GM23338 (cell line): ENCODE measurements at regions not wholly inside any gene's neighbourhood (a gene's known extent, or its start where the extent isn't known, plus 50 kb on each side); places are given as distances from the start of the nearest gene placed in this dataset.

ENCODE experiments used
- ATAC-seq: fragments of 200-7000 bp; cut with Tn5 transposase; 3 replicates; pipeline ENCODE4 v1.9.1; 2020
- DNase-seq: peaks from one replicate; pipeline ENCODE4 v3.0.0-alpha.2; 2015; ENCODE audit warnings: low spot score
- H2AFZ ChIP-seq: fragments of 200-600 bp; sonication (generic); 2 replicates; pipeline ENCODE4 v1.8.0; 2016; ENCODE audit warnings: antibody characterized with exemption, mild to moderate bottlenecking, moderate library complexity
- H3F3A ChIP-seq: fragments of 200-600 bp; sonication (generic); replicated peaks from 2 replicates; pipeline ENCODE4 v1.8.0; 2017; ENCODE audit warnings: antibody characterized with exemption, mixed run types, low read depth
- H3K27ac ChIP-seq: fragments of 200-600 bp; sonication (generic); 2 replicates; pipeline ENCODE4 v1.6.1; 2016; ENCODE audit warnings: low read depth
- H3K27me3 ChIP-seq: fragments of 200-600 bp; sonication (generic); 2 replicates; pipeline ENCODE4 v1.8.0; 2016; ENCODE audit warnings: mild to moderate bottlenecking, mixed run types, moderate library complexity; ENCODE audit not compliant: insufficient read depth
- H3K36me3 ChIP-seq: fragments of 200-600 bp; sonication (generic); 2 replicates; pipeline ENCODE4 v1.8.0; 2016; ENCODE audit warnings: mild to moderate bottlenecking; ENCODE audit not compliant: insufficient read depth
- H3K4me1 ChIP-seq: fragments of 200-600 bp; sonication (generic); 2 replicates; pipeline ENCODE4 v1.8.0; 2016; ENCODE audit warnings: mild to moderate bottlenecking, moderate library complexity; ENCODE audit not compliant: insufficient read depth
- H3K4me2 ChIP-seq: fragments of 200-600 bp; sonication (generic); 2 replicates; pipeline ENCODE4 v1.7.1; 2017; ENCODE audit warnings: mixed run types
- H3K4me3 ChIP-seq: fragments of 200-600 bp; sonication (generic); 2 replicates; pipeline ENCODE4 v1.6.1; 2016; ENCODE audit warnings: mixed run types
- H3K79me2 ChIP-seq: fragments of 200-600 bp; sonication (generic); replicated peaks from 2 replicates; pipeline ENCODE4 v1.8.0; 2017; ENCODE audit warnings: mild to moderate bottlenecking; ENCODE audit not compliant: insufficient read depth
- H3K9me2 ChIP-seq: fragments of 200-600 bp; sonication (generic); 2 replicates; pipeline ENCODE4 v1.8.0; 2017; ENCODE audit not compliant: insufficient read depth
- H4K20me1 ChIP-seq: fragments of 200-600 bp; sonication (generic); replicated peaks from 2 replicates; pipeline ENCODE4 v1.8.0; 2017; ENCODE audit warnings: mild to moderate bottlenecking; ENCODE audit not compliant: insufficient read depth
- H3K27ac Mint-ChIP-seq: 2 replicates; pipeline ENCODE4 v1.8.0; 2020; ENCODE audit warnings: inconsistent platforms, mild to moderate bottlenecking, moderate library complexity, mixed read lengths
- H3K27me3 Mint-ChIP-seq: 3 replicates; pipeline ENCODE4 v1.8.0; 2022; ENCODE audit warnings: low read depth, mild to moderate bottlenecking, moderate library complexity, mixed read lengths, inconsistent platforms; ENCODE audit not compliant: insufficient read depth, poor library complexity
- H3K36me3 Mint-ChIP-seq: 3 replicates; pipeline ENCODE4 v1.8.0; 2021; ENCODE audit warnings: low read depth, mild to moderate bottlenecking, inconsistent platforms, moderate library complexity, mixed read lengths
- H3K4me1 Mint-ChIP-seq: 3 replicates; pipeline ENCODE4 v1.8.0; 2020; ENCODE audit warnings: mild to moderate bottlenecking, inconsistent platforms, mixed read lengths
- H3K4me3 Mint-ChIP-seq: 3 replicates; pipeline ENCODE4 v1.8.0; 2021; ENCODE audit warnings: moderate library complexity, mild to moderate bottlenecking, inconsistent platforms, mixed read lengths
- H3K9me3 Mint-ChIP-seq: 3 replicates; pipeline ENCODE4 v1.8.0; 2020; ENCODE audit warnings: moderate library complexity, mild to moderate bottlenecking, inconsistent platforms, mixed read lengths
- CREB1 ChIP-seq: fragments of 250-450 bp; sonication (Bioruptor Pico); IDR thresholded peaks from 2 replicates; pipeline ENCODE4 v1.5.0; 2020; ENCODE audit warnings: low read depth, mild to moderate bottlenecking, moderate library complexity
- ETS1 ChIP-seq: IDR thresholded peaks from 2 replicates; pipeline ENCODE4 v1.6.1; 2016; ENCODE audit warnings: antibody characterized with exemption
- EZH2phosphoT487 ChIP-seq: fragments of 200-600 bp; sonication (generic); IDR thresholded peaks from one replicate; pipeline ENCODE4 v1.8.1; 2018; ENCODE audit warnings: antibody characterized with exemption; ENCODE audit not compliant: unreplicated experiment
- JUNB ChIP-seq: IDR thresholded peaks from one replicate; pipeline ENCODE4 v1.6.1; 2016; ENCODE audit warnings: antibody characterized with exemption; ENCODE audit not compliant: unreplicated experiment
- ZNF462 ChIP-seq: fragments of 250-450 bp; sonication (Bioruptor Pico); IDR thresholded peaks from 2 replicates; pipeline ENCODE4 v1.5.0; 2020; ENCODE audit warnings: mild to moderate bottlenecking, moderate library complexity
- TF ChIP-seq, protein P1 (sequence below), 2 experiments: fragments of 200-600 bp in 1 of 2; sonication (generic) in 1 of 2; conservative IDR thresholded peaks; 2 replicates each; pipeline versions ENCODE4 v1.5.1 to v1.6.1; 2016 to 2017; ENCODE audit warnings: antibody characterized with exemption in 2 of 2, low read depth in 2 of 2, mild to moderate bottlenecking in 2 of 2, moderate library complexity in 1 of 2

GRCh38 chr5:56737002-56737621 is 78.2 kb upstream of the MAP3K1 start:
- H3K36me3 ChIP-seq, result no peaks in the 10 kb centered on the region
- TF ChIP-seq, protein P1, sequence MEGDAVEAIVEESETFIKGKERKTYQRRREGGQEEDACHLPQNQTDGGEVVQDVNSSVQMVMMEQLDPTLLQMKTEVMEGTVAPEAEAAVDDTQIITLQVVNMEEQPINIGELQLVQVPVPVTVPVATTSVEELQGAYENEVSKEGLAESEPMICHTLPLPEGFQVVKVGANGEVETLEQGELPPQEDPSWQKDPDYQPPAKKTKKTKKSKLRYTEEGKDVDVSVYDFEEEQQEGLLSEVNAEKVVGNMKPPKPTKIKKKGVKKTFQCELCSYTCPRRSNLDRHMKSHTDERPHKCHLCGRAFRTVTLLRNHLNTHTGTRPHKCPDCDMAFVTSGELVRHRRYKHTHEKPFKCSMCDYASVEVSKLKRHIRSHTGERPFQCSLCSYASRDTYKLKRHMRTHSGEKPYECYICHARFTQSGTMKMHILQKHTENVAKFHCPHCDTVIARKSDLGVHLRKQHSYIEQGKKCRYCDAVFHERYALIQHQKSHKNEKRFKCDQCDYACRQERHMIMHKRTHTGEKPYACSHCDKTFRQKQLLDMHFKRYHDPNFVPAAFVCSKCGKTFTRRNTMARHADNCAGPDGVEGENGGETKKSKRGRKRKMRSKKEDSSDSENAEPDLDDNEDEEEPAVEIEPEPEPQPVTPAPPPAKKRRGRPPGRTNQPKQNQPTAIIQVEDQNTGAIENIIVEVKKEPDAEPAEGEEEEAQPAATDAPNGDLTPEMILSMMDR (conservative IDR thresholded peaks at IDR 0.05; ENCODE audit: low read depth in 2 of 2), result no peak
- no peak for TF ChIP-seq EZH2phosphoT487
- TF ChIP-seq ZNF462, result no peak
- TF ChIP-seq CREB1 (CRISPR knock-in tag), result no peak
- no peak for TF ChIP-seq ETS1
- TF ChIP-seq JUNB, result no peak
- H3K79me2 ChIP-seq, result no peaks in the 10 kb centered on the region
- ATAC-seq, result no peak
- H3F3A ChIP-seq, result no peaks in the 10 kb centered on the region
- no peak overlapping the region for H3K4me3 ChIP-seq
- Mint-ChIP-seq H3K4me3 (no peak overlapping the region), H3K36me3 (no peaks in the 10 kb centered on the region), H3K27me3 (peaks cover 6% of the 10 kb centered on the region), H3K27ac (no peak overlapping the region), H3K4me1 (peaks cover 45% of the 10 kb centered on the region), H3K9me3 (no peaks in the 10 kb centered on the region)
- no peak overlapping the region for H2AFZ ChIP-seq
- H3K27ac ChIP-seq, result no peak overlapping the region
- no peaks in the 10 kb centered on the region for H3K27me3 ChIP-seq
- H3K4me2 ChIP-seq, result no peak overlapping the region
- no peak for DNase-seq
- no peaks in the 10 kb centered on the region for H4K20me1 ChIP-seq
- H3K9me2 ChIP-seq, result peaks cover 15% of the 10 kb centered on the region
- H3K4me1 ChIP-seq, result peaks cover 28% of the 10 kb centered on the region
